K562 (cell line): ENCODE measurements at regions not wholly inside any gene's neighbourhood (a gene's known extent, or its start where the extent isn't known, plus 50 kb on each side); places are given as distances from the start of the nearest gene placed in this dataset.

ENCODE experiments used
- ATAC-seq: fragments of 200-7000 bp; cut with Tn5 transposase; 3 replicates; pipeline ENCODE4 v1.9.1; 2020; ENCODE audit warnings: moderate library complexity
- BruUV-seq: library from RNA; stranded (reverse); fragments of 400-500 nt; replicated peaks from 2 replicates; lab custom pipeline; 2021; lab: Mats Ljungman, UMichigan
- CTCF ChIA-PET: fragments of 300-600 bp; formaldehyde crosslinking; extraction: SDS; loops from one replicate; lab custom pipeline; 2021; ENCODE audit warnings: low intra/inter-chr PET ratio; lab: Yijun Ruan, JAX
- POLR2A ChIA-PET: fragments of 300-600, 350-650 bp; sonication (Branson Sonifier 250); formaldehyde crosslinking; extraction: SDS; loops from one replicate; lab custom pipeline; 2021; ENCODE audit warnings: antibody characterized with exemption, inconsistent platforms; lab: Yijun Ruan, JAX
- DNase-seq, 4 experiments: peaks; one replicate each; pipeline versions ENCODE4 v3.0.0 to v3.0.0-alpha.2; 2011 to 2018; ENCODE audit warnings: low spot score in 3 of 4, mixed read lengths in 3 of 4; ENCODE audit errors: extremely low read depth in 1 of 4
- FAIRE-seq: peaks from 2 replicates; lab custom pipeline; 2011; peaks lifted over from hg19 to GRCh38; lab: Jason Lieb, UNC
- H2AFZ ChIP-seq: 2 replicates; pipeline ENCODE4 v1.6.0; 2011; ENCODE audit warnings: low read depth, low read length, control low read depth, inconsistent platforms
- H3K27ac ChIP-seq: fragments of 200-600 bp; 3 replicates; pipeline ENCODE4 v1.8.0; 2011; ENCODE audit warnings: low read depth, mild to moderate bottlenecking, control low read depth, inconsistent platforms, low read length, moderate library complexity, mixed read lengths; ENCODE audit errors: extremely low read depth
- H3K27me3 ChIP-seq, 2 experiments: fragments of 300-600 bp in 1 of 2; 2 replicates in 1 of 2; 3 replicates in 1 of 2; pipeline versions ENCODE4 v1.6.0 to v1.8.0; 2011; ENCODE audit warnings: inconsistent platforms in 2 of 2, low read length in 2 of 2, mild to moderate bottlenecking in 1 of 2, mixed read lengths in 1 of 2, moderate library complexity in 1 of 2; ENCODE audit not compliant: control insufficient read depth in 2 of 2, insufficient read depth in 2 of 2
- H3K36me3 ChIP-seq: fragments of 300-600 bp; 3 replicates; pipeline ENCODE4 v1.8.0; 2011; ENCODE audit warnings: mild to moderate bottlenecking, low read length, inconsistent platforms; ENCODE audit not compliant: control insufficient read depth, insufficient read depth
- H3K4me1 ChIP-seq, 2 experiments: fragments of 200-600 bp in 1 of 2; replicated peaks in 1 of 2; 2 replicates in 1 of 2; 3 replicates in 1 of 2; pipeline versions ENCODE4 v1.5.1 to v1.8.0; 2011; ENCODE audit warnings: inconsistent platforms in 2 of 2, low read length in 2 of 2, mild to moderate bottlenecking in 1 of 2, mixed read lengths in 1 of 2, moderate library complexity in 1 of 2; ENCODE audit not compliant: control insufficient read depth in 2 of 2, insufficient read depth in 2 of 2
- H3K4me2 ChIP-seq: 2 replicates; pipeline ENCODE4 v1.6.1; 2011; ENCODE audit warnings: low read length, control low read depth, inconsistent platforms, mixed read lengths; ENCODE audit not compliant: insufficient read depth
- H3K4me3 ChIP-seq: fragments of 200-600 bp; sonication (generic), shearing (Covaris generic); 2 replicates; pipeline ENCODE4 v1.5.1; 2016; ENCODE audit warnings: control low read depth, inconsistent platforms
- H3K79me2 ChIP-seq: fragments of 200-600 bp; 3 replicates; pipeline ENCODE4 v1.8.0; 2011; ENCODE audit warnings: low read length, inconsistent platforms; ENCODE audit not compliant: control insufficient read depth, insufficient read depth
- H3K9ac ChIP-seq, 2 experiments: 2 replicates each; pipeline versions ENCODE4 v1.6.0 to v1.6.1; 2011; ENCODE audit warnings: low read depth in 2 of 2, low read length in 2 of 2, control low read depth in 1 of 2, inconsistent platforms in 1 of 2, mild to moderate bottlenecking in 1 of 2, mixed read lengths in 1 of 2; ENCODE audit not compliant: insufficient read depth in 1 of 2
- H3K9me1 ChIP-seq: one replicate; pipeline ENCODE4 v1.6.0; 2011; ENCODE audit warnings: inconsistent platforms, mild to moderate bottlenecking, low read length, moderate library complexity; ENCODE audit not compliant: control insufficient read depth, insufficient read depth
- H3K9me3 ChIP-seq: replicated peaks from 2 replicates; pipeline ENCODE4 v1.5.1; 2011; ENCODE audit warnings: low read depth, low read length, inconsistent platforms; ENCODE audit not compliant: control insufficient read depth, insufficient read depth
- H4K20me1 ChIP-seq: replicated peaks from 2 replicates; pipeline ENCODE4 v1.6.1; 2011; ENCODE audit warnings: low read length, inconsistent platforms, mixed read lengths; ENCODE audit not compliant: control insufficient read depth, insufficient read depth
- CBX1 ChIP-seq: sonication (generic); IDR thresholded peaks from 2 replicates; pipeline ENCODE4 v1.6.1; 2016; ENCODE audit warnings: antibody characterized with exemption, low read depth, mild to moderate bottlenecking
- PTBP1 ChIP-seq: fragments of 200-400 bp; formaldehyde crosslinking; IDR thresholded peaks from 2 replicates; pipeline ENCODE4 v1.6.1; 2017; ENCODE audit warnings: low read depth, low read length
- SREBF2 ChIP-seq: sonication (generic); formaldehyde crosslinking; IDR thresholded peaks from 2 replicates; pipeline ENCODE4 v1.4.0; 2020; ENCODE audit warnings: mild to moderate bottlenecking, missing genetic modification reagents
- TBL1XR1 ChIP-seq, 2 experiments: IDR thresholded peaks; 2 replicates each; pipeline ENCODE4 v1.6.1; 2012; ENCODE audit warnings: improper control_type of control experiment in 2 of 2, low read length in 2 of 2, mild to moderate bottlenecking in 1 of 2
- TFE3 ChIP-seq: fragments of 450-650 bp; formaldehyde crosslinking; IDR thresholded peaks from 2 replicates; pipeline ENCODE4 v1.4.0; 2020; ENCODE audit warnings: mild to moderate bottlenecking, mixed read lengths
- ZHX1 ChIP-seq: fragments of 150-350 bp; conservative IDR thresholded peaks from 2 replicates; pipeline ENCODE4 v1.6.1; 2014; ENCODE audit warnings: low read length
- ZNF224 ChIP-seq: sonication (generic); formaldehyde crosslinking; IDR thresholded peaks from 2 replicates; pipeline ENCODE4 v1.8.0; 2022; ENCODE audit warnings: mild to moderate bottlenecking, missing genetic modification reagents
- WGBS: fragments of 100-300 bp; shearing (Covaris generic); methylation state at CpG from one replicate; pipeline ENCODE4 v1.1.6; 2016; ENCODE audit warnings: low coverage, mixed read lengths; ENCODE audit not compliant: insufficient coverage; ENCODE audit errors: missing lambda C conversion rate; 5-methylcytosine and 5-hydroxymethylcytosine counted together
- in situ Hi-C: fragments of 300-500 bp; cut with MboI; formaldehyde crosslinking; loops from 4 replicates; pipeline ENCODE4 v1.15.0; 2018; ENCODE audit warnings: inconsistent platforms, mixed read lengths
- intact Hi-C: fragments of 100-400 bp; cut with micrococcal nuclease; formaldehyde crosslinking; loops from 2 replicates; pipeline ENCODE4 v1.14.2; 2022
- TF ChIP-seq, protein P1 (sequence below): fragments of 250-450 bp; sonication (Bioruptor Pico); IDR thresholded peaks from 2 replicates; pipeline ENCODE4 v1.9.0; 2021; ENCODE audit warnings: mild to moderate bottlenecking, inconsistent platforms
- TF ChIP-seq, protein P2 (sequence below): fragments of 250-450 bp; sonication (Bioruptor Pico); IDR thresholded peaks from 2 replicates; pipeline ENCODE4 v1.8.0; 2021; ENCODE audit warnings: moderate library complexity, mild to moderate bottlenecking, inconsistent platforms
- TF ChIP-seq, protein P3 (sequence below): sonication (generic); formaldehyde crosslinking; IDR thresholded peaks from 2 replicates; pipeline ENCODE4 v1.8.0; 2022; ENCODE audit warnings: mild to moderate bottlenecking, missing genetic modification reagents

- no peak for TF ChIP-seq ZHX1
- no peak for TF ChIP-seq TBL1XR1 (IDR thresholded peaks at IDR 0.05; ENCODE audit: low read length in 2 of 2)
- no peak for TF ChIP-seq SREBF2 (CRISPR knock-in tag)
- no peak for TF ChIP-seq PTBP1
Observed at GRCh38 chr2:16223161-16223840, 283.0 kb downstream of the MYCN start (continued).

GRCh38 chr2:16222326-16222725 is 282.0 kb downstream of the MYCN start:
- 11% methylated on average over 2 of the region's 2 CpGs for WGBS
- no TSS peak for BruUV-seq
- Histone ChIP-seq H3K9ac (no peak overlapping the region), H3K36me3 (no peaks in the 10 kb centered on the region), H4K20me1 (no peaks in the 10 kb centered on the region), H3K4me1 (no peaks in the 10 kb centered on the region; a peak in 1 of 5 replicates), H3K9me1 (no peaks in the 10 kb centered on the region), H3K27ac (no peak overlapping the region), H3K27me3 (peaks cover 0 to 15% of the 10 kb centered on the region in 2 experiments; a peak in 2 of 5 replicates), H3K9me3 (no peaks in the 10 kb centered on the region), H2AFZ (no peak overlapping the region), H3K4me3 (no peak overlapping the region), H3K4me2 (no peak overlapping the region), H3K79me2 (no peaks in the 10 kb centered on the region)
- intact Hi-C loops (no loop called here), in situ Hi-C loops (no loop called here)
- TF ChIP-seq, protein P1, sequence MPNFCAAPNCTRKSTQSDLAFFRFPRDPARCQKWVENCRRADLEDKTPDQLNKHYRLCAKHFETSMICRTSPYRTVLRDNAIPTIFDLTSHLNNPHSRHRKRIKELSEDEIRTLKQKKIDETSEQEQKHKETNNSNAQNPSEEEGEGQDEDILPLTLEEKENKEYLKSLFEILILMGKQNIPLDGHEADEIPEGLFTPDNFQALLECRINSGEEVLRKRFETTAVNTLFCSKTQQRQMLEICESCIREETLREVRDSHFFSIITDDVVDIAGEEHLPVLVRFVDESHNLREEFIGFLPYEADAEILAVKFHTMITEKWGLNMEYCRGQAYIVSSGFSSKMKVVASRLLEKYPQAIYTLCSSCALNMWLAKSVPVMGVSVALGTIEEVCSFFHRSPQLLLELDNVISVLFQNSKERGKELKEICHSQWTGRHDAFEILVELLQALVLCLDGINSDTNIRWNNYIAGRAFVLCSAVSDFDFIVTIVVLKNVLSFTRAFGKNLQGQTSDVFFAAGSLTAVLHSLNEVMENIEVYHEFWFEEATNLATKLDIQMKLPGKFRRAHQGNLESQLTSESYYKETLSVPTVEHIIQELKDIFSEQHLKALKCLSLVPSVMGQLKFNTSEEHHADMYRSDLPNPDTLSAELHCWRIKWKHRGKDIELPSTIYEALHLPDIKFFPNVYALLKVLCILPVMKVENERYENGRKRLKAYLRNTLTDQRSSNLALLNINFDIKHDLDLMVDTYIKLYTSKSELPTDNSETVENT, result no peak
- TF ChIP-seq, protein P2, sequence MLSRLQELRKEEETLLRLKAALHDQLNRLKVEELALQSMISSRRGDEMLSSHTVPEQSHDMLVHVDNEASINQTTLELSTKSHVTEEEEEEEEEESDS (CRISPR knock-in tag), result no peak
- TF ChIP-seq TFE3 (CRISPR knock-in tag) (peak; percentile 48), ZNF224 (CRISPR knock-in tag) (no peak), CBX1 (no peak)
- TF ChIP-seq, protein P3, sequence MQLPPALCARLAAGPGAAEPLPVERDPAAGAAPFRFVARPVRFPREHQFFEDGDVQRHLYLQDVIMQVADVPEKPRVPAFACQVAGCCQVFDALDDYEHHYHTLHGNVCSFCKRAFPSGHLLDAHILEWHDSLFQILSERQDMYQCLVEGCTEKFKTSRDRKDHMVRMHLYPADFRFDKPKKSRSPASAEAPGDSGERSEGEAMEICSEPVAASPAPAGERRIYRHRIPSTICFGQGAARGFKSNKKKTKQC (CRISPR knock-in tag), result no peak
- CTCF ChIA-PET, result no interaction called here
- POLR2A ChIA-PET, result no interaction called here
- no peak for FAIRE-seq
- no peak for ATAC-seq
- no peak for DNase-seq
